ENCODE measurements at regions not wholly inside any gene's neighbourhood (a gene's known extent, or its start where the extent isn't known, plus 50 kb on each side); places are given as distances from the start of the nearest gene placed in this dataset.

DNA sequence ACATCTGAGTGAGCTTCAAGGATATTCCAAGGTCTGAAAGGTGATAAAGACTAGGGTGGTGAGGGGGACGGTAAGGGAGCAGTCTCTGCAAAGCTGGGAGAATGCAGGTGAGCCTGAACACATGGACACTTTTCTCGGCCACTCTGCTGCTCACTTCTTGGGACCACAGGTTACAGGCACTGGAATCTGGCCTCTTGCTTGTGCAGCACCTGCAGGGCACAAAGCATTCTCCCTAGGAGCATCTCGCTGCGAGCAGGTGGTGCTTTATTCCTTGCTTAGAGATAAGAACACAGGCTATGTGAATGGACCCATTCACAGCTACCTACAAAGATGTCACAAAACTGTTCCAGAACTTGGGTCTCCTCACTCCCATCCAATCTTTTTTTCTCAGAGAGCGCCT, 153.2 kb downstream of the DDX1 start:
- H3K4me3 ChIP-seq (ENCODE audit: low read depth, low read length), result no peak overlapping the region
- H3K27me3 Mint-ChIP-seq (ENCODE audit: insufficient read depth, unreplicated experiment), result no peaks in the 10 kb centered on the region
- no peaks in the 10 kb centered on the region for H3K9me3 ChIP-seq
- TF ChIP-seq, protein P1, sequence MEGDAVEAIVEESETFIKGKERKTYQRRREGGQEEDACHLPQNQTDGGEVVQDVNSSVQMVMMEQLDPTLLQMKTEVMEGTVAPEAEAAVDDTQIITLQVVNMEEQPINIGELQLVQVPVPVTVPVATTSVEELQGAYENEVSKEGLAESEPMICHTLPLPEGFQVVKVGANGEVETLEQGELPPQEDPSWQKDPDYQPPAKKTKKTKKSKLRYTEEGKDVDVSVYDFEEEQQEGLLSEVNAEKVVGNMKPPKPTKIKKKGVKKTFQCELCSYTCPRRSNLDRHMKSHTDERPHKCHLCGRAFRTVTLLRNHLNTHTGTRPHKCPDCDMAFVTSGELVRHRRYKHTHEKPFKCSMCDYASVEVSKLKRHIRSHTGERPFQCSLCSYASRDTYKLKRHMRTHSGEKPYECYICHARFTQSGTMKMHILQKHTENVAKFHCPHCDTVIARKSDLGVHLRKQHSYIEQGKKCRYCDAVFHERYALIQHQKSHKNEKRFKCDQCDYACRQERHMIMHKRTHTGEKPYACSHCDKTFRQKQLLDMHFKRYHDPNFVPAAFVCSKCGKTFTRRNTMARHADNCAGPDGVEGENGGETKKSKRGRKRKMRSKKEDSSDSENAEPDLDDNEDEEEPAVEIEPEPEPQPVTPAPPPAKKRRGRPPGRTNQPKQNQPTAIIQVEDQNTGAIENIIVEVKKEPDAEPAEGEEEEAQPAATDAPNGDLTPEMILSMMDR (IDR thresholded peaks at IDR 0.05; ENCODE audit: insufficient read depth in 1 of 2, low read depth in 1 of 2, low read length in 1 of 2, severe bottlenecking in 1 of 2, unreplicated experiment in 1 of 2), result no peak
- no TSS peak for BruUV-seq (replicated peaks)
- no peaks in the 10 kb centered on the region for H3K36me3 Mint-ChIP-seq (ENCODE audit: insufficient read depth, unreplicated experiment)
- ChIA-PET CTCF (no interaction called here), POLR2A (no interaction called here)
- H3K9me3 Mint-ChIP-seq (ENCODE audit: unreplicated experiment), result peaks cover 9% of the 10 kb centered on the region
- no peaks in the 10 kb centered on the region for H3K36me3 ChIP-seq (ENCODE audit: control insufficient read depth, insufficient read depth, low read length)
- no peak overlapping the region for H3K27ac Mint-ChIP-seq (ENCODE audit: unreplicated experiment)
- no peak for DNase-seq
- H3K4me3 Mint-ChIP-seq (ENCODE audit: unreplicated experiment), result no peak overlapping the region
- H3K27me3 ChIP-seq (replicated peaks; ENCODE audit: control insufficient read depth, insufficient read depth, low read length), result no peaks in the 10 kb centered on the region
- intact Hi-C loops (cut with micrococcal nuclease; ENCODE audit: unreplicated experiment), result loop anchor here (5.0 kb wide), 1 partner anchor 108 kb away; no protein-coding TSS in a partner anchor
- H3K4me1 Mint-ChIP-seq (ENCODE audit: low read depth, unreplicated experiment), result peaks cover 23% of the 10 kb centered on the region
- H3K4me1 ChIP-seq, result peaks cover 45% of the 10 kb centered on the region

DNA sequence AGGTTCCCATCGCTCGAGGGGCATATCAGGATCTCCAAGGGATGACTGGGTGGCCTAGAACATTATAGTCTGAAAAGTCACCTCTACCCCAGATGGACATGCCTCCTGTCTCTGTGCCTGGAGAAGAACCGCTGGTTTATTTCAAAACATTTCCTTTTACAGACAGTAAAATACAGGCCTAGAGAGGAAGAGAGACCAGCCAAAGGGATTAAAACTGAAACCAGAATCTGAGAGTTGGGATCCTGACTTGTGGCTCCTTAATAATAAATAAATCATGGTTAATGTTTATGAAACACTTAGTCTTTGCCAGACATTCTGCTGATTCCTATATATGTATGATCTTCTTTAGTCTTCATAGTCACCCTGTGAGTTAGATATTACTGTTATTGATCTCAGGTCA, 153.7 kb downstream of the DDX1 start:
- no peak for DNase-seq
- peaks cover 25% of the 10 kb centered on the region for H3K4me1 Mint-ChIP-seq (ENCODE audit: low read depth, unreplicated experiment)
- ChIA-PET POLR2A (no interaction called here), CTCF (no interaction called here)
- Histone ChIP-seq H3K4me1 (peaks cover 50% of the 10 kb centered on the region), H3K36me3 (ENCODE audit: control insufficient read depth, insufficient read depth, low read length) (no peaks in the 10 kb centered on the region), H3K4me3 (ENCODE audit: low read depth, low read length) (no peak overlapping the region), H3K9me3 (no peaks in the 10 kb centered on the region), H3K27me3 (replicated peaks; ENCODE audit: control insufficient read depth, insufficient read depth, low read length) (no peaks in the 10 kb centered on the region)
- BruUV-seq (replicated peaks), result no TSS peak
- TF ChIP-seq, protein P1 (IDR thresholded peaks at IDR 0.05; ENCODE audit: insufficient read depth in 1 of 2, low read depth in 1 of 2, low read length in 1 of 2, severe bottlenecking in 1 of 2, unreplicated experiment in 1 of 2), result no peak
- peaks cover 9% of the 10 kb centered on the region for H3K9me3 Mint-ChIP-seq (ENCODE audit: unreplicated experiment)
- no peaks in the 10 kb centered on the region for H3K27me3 Mint-ChIP-seq (ENCODE audit: insufficient read depth, unreplicated experiment)
- intact Hi-C loops (cut with micrococcal nuclease; ENCODE audit: unreplicated experiment), result loop anchor here (5.0 kb wide), 1 partner anchor 108 kb away; no protein-coding TSS in a partner anchor
- H3K27ac Mint-ChIP-seq (ENCODE audit: unreplicated experiment), result peak overlapping the region; percentile 93
- H3K4me3 Mint-ChIP-seq (ENCODE audit: unreplicated experiment), result no peak overlapping the region
- H3K36me3 Mint-ChIP-seq (ENCODE audit: insufficient read depth, unreplicated experiment), result no peaks in the 10 kb centered on the region

DNA sequence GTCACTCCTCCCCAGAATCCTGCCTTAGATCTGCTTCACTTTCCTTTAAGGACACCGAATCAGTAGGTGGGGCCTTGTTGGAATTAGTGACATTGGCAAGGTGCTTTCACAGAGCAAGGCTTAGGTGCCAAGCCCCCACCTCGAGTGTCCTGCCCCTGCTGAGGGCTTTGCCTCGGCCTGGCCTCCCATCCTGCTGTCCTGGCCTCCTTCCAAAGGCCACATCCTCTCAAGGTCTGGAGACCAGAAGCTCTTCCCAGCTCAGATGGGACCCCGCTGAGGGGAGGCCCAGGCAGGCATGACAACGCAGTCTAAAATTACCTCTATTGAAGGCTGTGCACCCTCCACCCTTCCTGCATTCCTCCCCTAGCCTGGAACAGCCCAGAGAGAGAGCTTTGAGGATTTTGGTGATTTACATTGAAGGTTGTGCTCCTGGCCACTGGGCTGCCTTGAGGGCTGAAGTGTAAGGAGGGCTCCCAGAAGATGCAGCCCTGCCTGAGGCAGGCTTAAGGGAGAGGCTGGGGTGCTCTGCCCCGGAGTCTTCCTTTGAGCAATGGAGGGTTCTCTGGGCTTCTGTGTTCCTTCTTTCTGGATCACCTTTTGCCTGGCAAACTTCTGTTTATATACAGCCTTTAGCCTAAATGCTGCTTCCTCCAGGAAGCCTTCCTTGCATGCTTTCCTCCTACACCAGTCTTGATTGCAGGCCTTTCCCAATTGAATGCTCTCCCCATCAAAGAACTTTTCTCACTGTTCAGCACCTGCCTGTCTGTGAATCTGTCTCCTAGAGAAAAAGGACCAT, 154.4 kb downstream of the DDX1 start:
- TF ChIP-seq, protein P1 (IDR thresholded peaks at IDR 0.05; ENCODE audit: insufficient read depth in 1 of 2, low read depth in 1 of 2, low read length in 1 of 2, severe bottlenecking in 1 of 2, unreplicated experiment in 1 of 2), result no peak
- BruUV-seq (replicated peaks), result no TSS peak
- POLR2A ChIA-PET, result no interaction called here

More for the DNA sequence above, 154.4 kb downstream of the DDX1 start:
- no peaks in the 10 kb centered on the region for H3K27me3 Mint-ChIP-seq (ENCODE audit: insufficient read depth, unreplicated experiment)
- H3K9me3 Mint-ChIP-seq (ENCODE audit: unreplicated experiment), result peaks cover 9% of the 10 kb centered on the region
- H3K27ac Mint-ChIP-seq (ENCODE audit: unreplicated experiment), result peak overlapping the region; percentile 93
- CTCF ChIA-PET, result no interaction called here
- H3K4me3 ChIP-seq (ENCODE audit: low read depth, low read length), result no peak overlapping the region
- H3K9me3 ChIP-seq, result no peaks in the 10 kb centered on the region
- intact Hi-C loops (cut with micrococcal nuclease; ENCODE audit: unreplicated experiment), result loop anchor here (5.0 kb wide), 1 partner anchor 109 kb away; no protein-coding TSS in a partner anchor
- no peak for DNase-seq
- H3K4me1 Mint-ChIP-seq (ENCODE audit: low read depth, unreplicated experiment), result peaks cover 33% of the 10 kb centered on the region
- no peaks in the 10 kb centered on the region for H3K36me3 Mint-ChIP-seq (ENCODE audit: insufficient read depth, unreplicated experiment)
- no peak overlapping the region for H3K4me3 Mint-ChIP-seq (ENCODE audit: unreplicated experiment)
- H3K4me1 ChIP-seq, result peaks cover 58% of the 10 kb centered on the region
- H3K36me3 ChIP-seq (ENCODE audit: control insufficient read depth, insufficient read depth, low read length), result no peaks in the 10 kb centered on the region
- H3K27me3 ChIP-seq (replicated peaks; ENCODE audit: control insufficient read depth, insufficient read depth, low read length), result no peaks in the 10 kb centered on the region
